ENCODE measurements at regions not wholly inside any gene's neighbourhood (a gene's known extent, or its start where the extent isn't known, plus 50 kb on each side); places are given as distances from the start of the nearest gene placed in this dataset. TPM values are rescaled to one million over a fixed set of nuclear protein-coding genes. Genes with fewer than 3 reads are reported as not detected.

DNA sequence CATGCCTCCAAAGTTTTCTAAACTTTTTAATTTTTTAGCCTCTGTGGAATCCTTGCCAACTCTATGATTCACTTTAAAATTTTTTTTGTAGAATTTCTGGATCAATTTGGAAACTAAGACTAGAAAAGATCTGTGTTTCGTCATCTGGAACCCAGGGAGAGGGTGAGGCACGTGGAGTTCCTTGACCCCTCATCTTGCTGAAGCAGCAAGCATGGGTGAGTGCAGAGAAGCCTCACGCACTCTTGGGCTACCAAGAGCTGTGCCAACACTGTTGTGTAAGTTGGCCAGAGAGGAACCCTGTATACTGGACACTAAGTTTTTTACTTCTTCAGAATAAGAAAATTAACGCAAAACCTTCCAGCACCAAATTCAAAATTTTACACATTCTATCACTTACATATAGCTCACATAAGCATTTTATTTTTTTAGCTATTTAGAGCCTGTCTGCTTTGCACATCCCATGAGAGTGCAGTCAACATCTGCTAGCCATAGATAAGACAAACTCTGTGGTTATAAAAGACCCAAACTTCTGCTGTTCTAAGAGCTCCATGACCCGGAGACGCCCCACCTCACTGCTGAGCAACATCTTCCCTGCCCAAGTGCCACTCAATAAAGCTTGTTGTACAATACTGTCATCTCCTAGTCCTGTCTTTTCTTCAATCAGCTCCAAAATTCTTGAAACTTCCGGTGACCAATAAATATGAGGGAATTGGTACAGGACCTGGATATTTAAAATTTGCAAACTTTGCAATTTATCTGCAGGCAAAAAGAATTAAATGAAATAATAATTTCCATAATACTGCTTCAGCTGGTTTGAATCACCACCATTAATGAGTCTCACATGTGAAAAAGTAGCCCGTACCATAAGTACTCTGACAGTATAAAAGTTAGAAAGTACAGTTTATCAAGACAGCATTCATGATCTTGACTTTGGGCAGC lies 69.7 kb upstream of the ADCY2 start:
- no peak for FAIRE-seq
- DNase-seq (ENCODE audit: low spot score in 2 of 2): no peak

- DNase-seq (ENCODE audit: low spot score in 2 of 2) (no peak), FAIRE-seq (no peak)
Measured at GRCh38 chr5:7329141-7329540, 66.8 kb upstream of the ADCY2 start.

GRCh38 chr5:7329712-7330111 lies 66.2 kb upstream of the ADCY2 start:
- no peak for DNase-seq (ENCODE audit: low spot score in 2 of 2)
- FAIRE-seq: no peak

GRCh38 chr5:7330256-7330655 lies 65.7 kb upstream of the ADCY2 start:
- FAIRE-seq (no peak), DNase-seq (ENCODE audit: low spot score in 2 of 2) (no peak)

GRCh38 chr5:7331131-7331530 lies 64.8 kb upstream of the ADCY2 start:
- DNase-seq (ENCODE audit: low spot score in 2 of 2) (no peak), FAIRE-seq (no peak)

Small RNA genes in the stretch of these regions (small RNA-seq; reads per million reads assigned to genes)
- not detected for gene RF00017
- not detected for gene RNA5SP176
